ENCODE measurements at regions not wholly inside any gene's neighbourhood (a gene's known extent, or its start where the extent isn't known, plus 50 kb on each side); places are given as distances from the start of the nearest gene placed in this dataset.

- DNase-seq (ENCODE audit: low read depth, low spot score) = peak; percentile 90
- ChIA-PET POLR2A (interaction anchor here (0.7 to 1.7 kb wide), 8 partner anchors 14 to 104 kb away, joined by 3 to 21 read pairs (median 4); partner anchors contain the start of gene ARRDC3), CTCF (interaction anchor here (0.8 to 1.6 kb wide), 4 partner anchors 30 to 106 kb away, joined by 3 to 8 read pairs (median 4); no protein-coding TSS in a partner anchor)
- TF ChIP-seq CTCF (IDR thresholded peaks at IDR 0.05; ENCODE audit: insufficient read depth, low read length, missing control alignments) = no peak
- H3K4me3 ChIP-seq (ENCODE audit: low read depth, low read length) = peak overlapping the region; percentile 60
Measured at GRCh38 chr5:91280362-91281269, 102.5 kb downstream of the ARRDC3 start.

GRCh38 chr5:91277840-91278239 lies 105.3 kb downstream of the ARRDC3 start:
- DNase-seq (ENCODE audit: low read depth, low spot score) = no peak
- ChIA-PET POLR2A (no interaction called here), CTCF (interaction anchor here (0.6 kb wide), 1 partner anchor 10 kb away, joined by 3 read pairs; no protein-coding TSS in a partner anchor)

GRCh38 chr5:91277093-91277626 lies 106.0 kb downstream of the ARRDC3 start:
- DNase-seq (ENCODE audit: low read depth, low spot score) = no peak
- TF ChIP-seq CTCF (IDR thresholded peaks at IDR 0.05; ENCODE audit: insufficient read depth, low read length, missing control alignments) = no peak
- H3K4me3 ChIP-seq (ENCODE audit: low read depth, low read length) = no peak overlapping the region
- ChIA-PET CTCF (interaction anchor here (0.6 kb wide), 1 partner anchor 9 kb away, joined by 3 read pairs; no protein-coding TSS in a partner anchor), POLR2A (no interaction called here)

More at GRCh38 chr5:91277840-91278239, 105.3 kb downstream of the ARRDC3 start:
- no peak for TF ChIP-seq CTCF (IDR thresholded peaks at IDR 0.05; ENCODE audit: insufficient read depth, low read length, missing control alignments)
- H3K4me3 ChIP-seq (ENCODE audit: low read depth, low read length) = no peak overlapping the region

- ChIA-PET CTCF (no interaction called here), POLR2A (interaction anchor here (1.2 kb wide), 1 partner anchor 110 kb away, joined by 8 read pairs; the partner anchor contains the start of gene ARRDC3)
- DNase-seq (ENCODE audit: low read depth, low spot score) = no peak
- H3K4me3 ChIP-seq (ENCODE audit: low read depth, low read length) = no peak overlapping the region
- no peak for TF ChIP-seq CTCF (IDR thresholded peaks at IDR 0.05; ENCODE audit: insufficient read depth, low read length, missing control alignments)
Measured at GRCh38 chr5:91272858-91273257, 110.3 kb downstream of the ARRDC3 start.

GRCh38 chr5:91271999-91272398 lies 111.1 kb downstream of the ARRDC3 start:
- POLR2A ChIA-PET = no interaction called here
- CTCF ChIA-PET = no interaction called here
- no peak for TF ChIP-seq CTCF (IDR thresholded peaks at IDR 0.05; ENCODE audit: insufficient read depth, low read length, missing control alignments)

GRCh38 chr5:91269198-91269597 lies 113.9 kb downstream of the ARRDC3 start:
- no peak overlapping the region for H3K4me3 ChIP-seq (ENCODE audit: low read depth, low read length)
- POLR2A ChIA-PET = no interaction called here
- no peak for TF ChIP-seq CTCF (IDR thresholded peaks at IDR 0.05; ENCODE audit: insufficient read depth, low read length, missing control alignments)
- no peak for DNase-seq (ENCODE audit: low read depth, low spot score)
- CTCF ChIA-PET = no interaction called here

More at GRCh38 chr5:91271999-91272398, 111.1 kb downstream of the ARRDC3 start:
- no peak overlapping the region for H3K4me3 ChIP-seq (ENCODE audit: low read depth, low read length)
- no peak for DNase-seq (ENCODE audit: low read depth, low spot score)
